HEK293T (cell line): ENCODE measurements at regions not wholly inside any gene's neighbourhood (a gene's known extent, or its start where the extent isn't known, plus 50 kb on each side); places are given as distances from the start of the nearest gene placed in this dataset.

Source experiments
- CTCF ChIA-PET: fragments of 350-600 bp; formaldehyde crosslinking; extraction: SDS; loops from one replicate; lab custom pipeline; 2021; ENCODE audit warnings: antibody characterized with exemption, inconsistent platforms; lab: Yijun Ruan, JAX
- POLR2A ChIA-PET: fragments of 350-600 bp; formaldehyde crosslinking; extraction: SDS; loops from one replicate; lab custom pipeline; 2020; ENCODE audit warnings: antibody characterized with exemption, inconsistent platforms; lab: Yijun Ruan, JAX
- DNase-seq: peaks from one replicate; pipeline ENCODE4 v3.0.0; 2012; ENCODE audit warnings: mixed read lengths; ENCODE audit errors: extremely low spot score
- ARNT ChIP-seq: fragments of 450-650 bp; IDR thresholded peaks from 2 replicates; pipeline ENCODE4 v1.6.1; 2017; ENCODE audit warnings: mild to moderate bottlenecking
- BHLHE40 ChIP-seq: fragments of 450-650 bp; IDR thresholded peaks from 2 replicates; pipeline ENCODE4 v1.6.1; 2016; ENCODE audit warnings: mild to moderate bottlenecking, moderate library complexity, borderline replicate concordance
- CTBP1 ChIP-seq: fragments of 450-650 bp; IDR thresholded peaks from 2 replicates; pipeline ENCODE4 v1.6.1; 2016; ENCODE audit warnings: borderline replicate concordance
- ELF4 ChIP-seq: fragments of 450-650 bp; IDR thresholded peaks from 2 replicates; pipeline ENCODE4 v1.6.1; 2017; ENCODE audit warnings: antibody characterized with exemption
- FOXA1 ChIP-seq: fragments of 450-650 bp; IDR thresholded peaks from 2 replicates; pipeline ENCODE4 v1.6.1; 2016; ENCODE audit warnings: mild to moderate bottlenecking
- FOXK2 ChIP-seq: fragments of 450-650 bp; IDR thresholded peaks from 2 replicates; pipeline ENCODE4 v1.6.1; 2016; ENCODE audit warnings: mild to moderate bottlenecking
- FOXM1 ChIP-seq: fragments of 450-650 bp; IDR thresholded peaks from 2 replicates; pipeline ENCODE4 v1.6.1; 2017; ENCODE audit warnings: mild to moderate bottlenecking, borderline replicate concordance
- HDGF ChIP-seq: fragments of 450-650 bp; IDR thresholded peaks from 2 replicates; pipeline ENCODE4 v1.6.1; 2017; ENCODE audit warnings: antibody characterized with exemption, borderline replicate concordance
- L3MBTL2 ChIP-seq: fragments of 450-650 bp; conservative IDR thresholded peaks from 2 replicates; pipeline ENCODE4 v1.6.1; 2016; ENCODE audit warnings: mild to moderate bottlenecking
- LEF1 ChIP-seq: fragments of 450-650 bp; IDR thresholded peaks from 2 replicates; pipeline ENCODE4 v1.6.1; 2017; ENCODE audit warnings: mild to moderate bottlenecking, borderline replicate concordance
- NFRKB ChIP-seq: fragments of 450-650 bp; IDR thresholded peaks from 2 replicates; pipeline ENCODE4 v1.6.1; 2016; ENCODE audit warnings: mild to moderate bottlenecking, moderate library complexity
- PKNOX1 ChIP-seq: fragments of 450-650 bp; IDR thresholded peaks from 2 replicates; pipeline ENCODE4 v1.6.1; 2016
- SP1 ChIP-seq: fragments of 450-650 bp; IDR thresholded peaks from 2 replicates; pipeline ENCODE4 v1.6.1; 2017
- SUZ12 ChIP-seq: fragments of 450-650 bp; IDR thresholded peaks from 2 replicates; pipeline ENCODE4 v1.6.1; 2016; ENCODE audit warnings: mild to moderate bottlenecking
- TARDBP ChIP-seq: fragments of 450-650 bp; IDR thresholded peaks from 2 replicates; pipeline ENCODE4 v1.6.1; 2016
- ZNF384 ChIP-seq: fragments of 450-650 bp; IDR thresholded peaks from 2 replicates; pipeline ENCODE4 v1.6.1; 2016

- POLR2A ChIA-PET, result no interaction called here
- CTCF ChIA-PET, result no interaction called here
- no peak for DNase-seq
- no peak for TF ChIP-seq SP1
- TF ChIP-seq FOXA1, result no peak
- TF ChIP-seq FOXK2, result no peak
- no peak for TF ChIP-seq L3MBTL2
- no peak for TF ChIP-seq SUZ12
- no peak for TF ChIP-seq LEF1
- no peak for TF ChIP-seq ARNT
- TF ChIP-seq HDGF, result no peak
- TF ChIP-seq ZNF384, result no peak
- no peak for TF ChIP-seq FOXM1
- TF ChIP-seq NFRKB, result no peak
- no peak for TF ChIP-seq ELF4
- no peak for TF ChIP-seq BHLHE40
- no peak for TF ChIP-seq PKNOX1
- TF ChIP-seq CTBP1, result no peak
- TF ChIP-seq TARDBP, result no peak
These were observed 53.5 kb upstream of the ASPRV1 start for GRCh38 chr2:70014959-70015358.

GRCh38 chr2:70012887-70013286 is 51.5 kb upstream of the ASPRV1 start:
- TF ChIP-seq FOXK2 (no peak), HDGF (no peak), FOXA1 (no peak), ELF4 (no peak), NFRKB (no peak)
- ChIA-PET CTCF (no interaction called here), POLR2A (no interaction called here)
- DNase-seq, result no peak

DNA sequence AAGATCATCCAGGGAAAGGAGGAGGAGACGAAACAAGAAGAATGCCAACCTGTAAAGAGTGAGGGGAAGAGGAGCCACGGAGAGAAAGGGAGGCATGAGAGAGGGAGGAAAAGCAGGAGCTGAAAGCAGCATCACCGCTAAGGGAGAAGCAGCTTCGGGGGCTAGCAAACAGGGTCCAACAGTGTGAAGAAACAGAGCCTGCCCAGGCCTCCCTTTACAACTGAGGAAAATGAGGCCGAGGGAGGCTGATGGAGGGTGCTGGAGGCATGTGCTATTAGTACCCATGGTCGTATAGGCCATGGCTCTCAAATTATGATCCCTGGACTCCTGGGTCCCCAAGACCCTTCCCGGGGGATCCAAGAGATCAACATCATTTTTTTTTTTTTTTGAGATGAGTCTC is 50.4 kb upstream of the ASPRV1 start:
- TF ChIP-seq SUZ12 (no peak), SP1 (no peak), NFRKB (no peak), FOXK2 (no peak), FOXM1 (no peak), FOXA1 (no peak), ARNT (no peak)
- POLR2A ChIA-PET, result no interaction called here
- DNase-seq, result no peak
- CTCF ChIA-PET, result no interaction called here

GRCh38 chr2:70011335-70011734 is 49.9 kb upstream of the ASPRV1 start:
- ChIA-PET POLR2A (no interaction called here), CTCF (no interaction called here)
- TF ChIP-seq ZNF384, result no peak
- no peak for TF ChIP-seq NFRKB
- no peak for TF ChIP-seq TARDBP
- no peak for TF ChIP-seq CTBP1
- no peak for TF ChIP-seq L3MBTL2
- TF ChIP-seq SP1, result no peak
- TF ChIP-seq FOXA1, result no peak
- TF ChIP-seq ARNT, result no peak
- TF ChIP-seq LEF1, result no peak
- no peak for TF ChIP-seq BHLHE40
- TF ChIP-seq FOXK2, result no peak
- TF ChIP-seq SUZ12, result no peak
- DNase-seq, result no peak
